ENCODE measurements at regions not wholly inside any gene's neighbourhood (a gene's known extent, or its start where the extent isn't known, plus 50 kb on each side); places are given as distances from the start of the nearest gene placed in this dataset.
"Not testable (repeated sequence)": the region's sequence is repeated elsewhere in the genome, so short reads cannot be mapped to it uniquely, and the experiment has no call there.

DNA sequence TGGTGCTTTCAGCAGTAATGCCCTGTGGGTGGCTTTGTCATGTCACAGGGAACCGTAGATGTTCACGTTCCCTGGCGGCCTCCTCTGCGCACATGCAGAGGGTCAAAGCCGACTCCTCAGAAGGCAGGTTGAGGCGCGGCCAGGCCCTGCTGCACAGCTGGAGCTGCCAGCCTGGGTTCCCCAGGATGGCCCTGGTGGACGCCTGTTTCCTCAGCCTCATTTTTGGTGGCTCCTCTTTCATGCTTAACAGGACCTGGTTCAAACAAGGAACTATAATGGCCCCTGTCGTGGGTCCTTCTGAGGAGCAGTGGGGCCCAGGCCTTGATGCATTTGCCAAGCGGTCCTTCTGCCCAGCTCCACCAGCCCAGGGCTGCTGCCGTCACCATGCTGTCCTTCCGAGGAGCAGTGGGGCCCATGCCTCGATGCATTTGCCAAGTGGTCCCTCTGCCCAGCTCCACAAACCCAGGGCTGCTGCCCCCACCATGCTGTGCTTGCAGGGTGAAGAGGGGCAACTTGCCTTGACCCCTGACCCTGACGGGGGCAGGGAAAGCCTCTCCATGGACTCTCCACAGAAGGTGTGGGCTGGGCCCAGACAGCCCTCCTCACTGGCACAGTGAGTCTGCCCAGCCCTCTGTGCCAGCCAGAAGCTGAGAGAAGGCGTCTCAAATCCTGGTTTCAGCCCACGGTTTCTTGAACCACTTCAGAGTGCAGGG is 338.2 kb downstream of the TCERG1L start:
- no peak for DNase-seq
- H3K4me1 ChIP-seq: peaks cover 0 to 25% (median 0%) of the 10 kb centered on the region in 3 donors
- TF ChIP-seq POLR2A (IDR thresholded peaks at IDR 0.05): no peak
- TF ChIP-seq, protein P1, sequence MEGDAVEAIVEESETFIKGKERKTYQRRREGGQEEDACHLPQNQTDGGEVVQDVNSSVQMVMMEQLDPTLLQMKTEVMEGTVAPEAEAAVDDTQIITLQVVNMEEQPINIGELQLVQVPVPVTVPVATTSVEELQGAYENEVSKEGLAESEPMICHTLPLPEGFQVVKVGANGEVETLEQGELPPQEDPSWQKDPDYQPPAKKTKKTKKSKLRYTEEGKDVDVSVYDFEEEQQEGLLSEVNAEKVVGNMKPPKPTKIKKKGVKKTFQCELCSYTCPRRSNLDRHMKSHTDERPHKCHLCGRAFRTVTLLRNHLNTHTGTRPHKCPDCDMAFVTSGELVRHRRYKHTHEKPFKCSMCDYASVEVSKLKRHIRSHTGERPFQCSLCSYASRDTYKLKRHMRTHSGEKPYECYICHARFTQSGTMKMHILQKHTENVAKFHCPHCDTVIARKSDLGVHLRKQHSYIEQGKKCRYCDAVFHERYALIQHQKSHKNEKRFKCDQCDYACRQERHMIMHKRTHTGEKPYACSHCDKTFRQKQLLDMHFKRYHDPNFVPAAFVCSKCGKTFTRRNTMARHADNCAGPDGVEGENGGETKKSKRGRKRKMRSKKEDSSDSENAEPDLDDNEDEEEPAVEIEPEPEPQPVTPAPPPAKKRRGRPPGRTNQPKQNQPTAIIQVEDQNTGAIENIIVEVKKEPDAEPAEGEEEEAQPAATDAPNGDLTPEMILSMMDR (IDR thresholded peaks at IDR 0.05): no peak
- no peak overlapping the region for H3K4me3 ChIP-seq
- H3K36me3 ChIP-seq: no peaks in the 10 kb centered on the region
- H3K27me3 ChIP-seq: peaks cover 0 to 20% (median 0%) of the 10 kb centered on the region in 4 donors
- intact Hi-C loops (cut with DNase I): no loop called here
- H3K27ac ChIP-seq: no peak overlapping the region
- WGBS, 2 donors: 63 to 91% methylated on average over 4 to 11 of the region's 16 CpGs
- H3K9me3 ChIP-seq: no peaks in the 10 kb centered on the region

DNA sequence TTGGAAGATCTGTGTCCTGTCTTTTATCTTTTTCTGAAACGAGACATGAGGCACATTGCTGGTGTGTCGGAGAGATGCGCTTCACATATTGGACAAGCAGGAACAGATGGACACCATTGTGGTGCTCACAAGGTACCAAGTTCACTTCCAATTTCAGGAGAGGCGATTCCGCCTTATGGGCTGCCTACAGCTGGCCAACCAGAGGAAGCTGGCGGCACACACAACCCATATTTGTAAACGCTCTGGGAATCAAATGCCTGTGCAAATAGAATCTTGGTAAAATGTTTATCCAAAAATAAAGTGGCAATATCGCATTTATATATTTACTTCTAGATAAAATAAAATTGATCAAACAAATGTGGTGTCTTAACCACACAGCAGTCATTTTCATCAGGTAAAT is 337.4 kb downstream of the TCERG1L start:
- no peak for TF ChIP-seq POLR2A (IDR thresholded peaks at IDR 0.05)
- TF ChIP-seq, protein P1 (IDR thresholded peaks at IDR 0.05): no peak
- DNase-seq: no peak
- Histone ChIP-seq H3K4me1 (peaks cover 0 to 18% (median 0%) of the 10 kb centered on the region in 3 donors), H3K27ac (no peak overlapping the region), H3K4me3 (no peak overlapping the region), H3K9me3 (no peaks in the 10 kb centered on the region), H3K36me3 (no peaks in the 10 kb centered on the region), H3K27me3 (peaks cover 0 to 20% (median 0%) of the 10 kb centered on the region in 4 donors)
- intact Hi-C loops (cut with DNase I): no loop called here
- WGBS, 2 donors: 80 to 86% methylated on average over 8 of the region's 8 CpGs

DNA sequence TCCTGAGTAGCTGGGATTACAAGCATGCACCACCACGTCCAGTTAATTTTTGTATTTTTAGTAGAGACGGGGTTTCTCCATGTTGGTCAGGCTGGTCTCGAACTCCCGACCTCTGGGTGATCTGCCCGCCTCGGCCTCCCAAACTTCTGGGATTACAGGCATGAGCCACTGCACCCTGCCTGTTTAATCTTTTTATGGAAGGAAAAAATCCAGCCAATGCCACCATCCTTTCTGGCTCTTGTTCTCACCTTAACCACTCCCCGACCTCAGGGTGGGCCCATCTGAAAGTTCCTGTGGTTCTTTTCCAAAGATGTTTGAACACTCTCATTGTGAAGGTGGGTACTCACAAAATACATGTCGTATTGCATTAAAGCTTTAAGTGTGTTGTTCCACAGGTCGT is 336.2 kb downstream of the TCERG1L start:
- peaks cover 0 to 12% (median 0%) of the 10 kb centered on the region in 4 donors for H3K27me3 ChIP-seq
- intact Hi-C loops (cut with DNase I); H3K4me3 ChIP-seq; H3K27ac ChIP-seq; H3K36me3 ChIP-seq; H3K9me3 ChIP-seq; H3K4me1 ChIP-seq; DNase-seq: not testable (repeated sequence)
- WGBS, 2 donors: 72 to 89% methylated on average over 4 to 9 of the region's 9 CpGs

DNA sequence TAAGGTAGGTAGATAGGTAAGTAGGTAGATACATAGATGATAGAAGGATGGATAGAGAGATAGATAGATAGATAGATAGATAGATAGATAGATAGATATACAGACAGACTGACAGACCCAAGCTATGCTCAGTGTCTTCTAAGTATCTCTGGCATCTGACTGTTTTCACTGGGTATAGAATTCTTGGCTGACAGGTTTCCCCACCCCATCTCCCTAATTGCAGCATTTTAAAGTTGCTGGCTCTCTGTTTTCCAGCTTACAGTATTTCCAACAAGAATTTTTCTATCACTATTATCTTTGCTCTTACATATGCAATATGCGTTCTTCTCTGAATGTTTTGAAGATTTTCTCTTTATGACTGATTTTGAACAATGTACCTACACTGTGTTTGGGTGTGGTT is 328.7 kb downstream of the TCERG1L start:
- H3K27me3 ChIP-seq: no peaks in the 10 kb centered on the region
- H3K36me3 ChIP-seq: no peaks in the 10 kb centered on the region
- no peak overlapping the region for H3K4me3 ChIP-seq
- WGBS, 2 donors: 90 to 95% methylated on average over 1 of the region's 1 CpG
- no peak for DNase-seq
- H3K27ac ChIP-seq: no peak overlapping the region
- H3K4me1 ChIP-seq: no peaks in the 10 kb centered on the region
- TF ChIP-seq, protein P1 (IDR thresholded peaks at IDR 0.05): no peak
- no peak for TF ChIP-seq POLR2A (IDR thresholded peaks at IDR 0.05)
- intact Hi-C loops (cut with DNase I): no loop called here
- no peaks in the 10 kb centered on the region for H3K9me3 ChIP-seq

DNA sequence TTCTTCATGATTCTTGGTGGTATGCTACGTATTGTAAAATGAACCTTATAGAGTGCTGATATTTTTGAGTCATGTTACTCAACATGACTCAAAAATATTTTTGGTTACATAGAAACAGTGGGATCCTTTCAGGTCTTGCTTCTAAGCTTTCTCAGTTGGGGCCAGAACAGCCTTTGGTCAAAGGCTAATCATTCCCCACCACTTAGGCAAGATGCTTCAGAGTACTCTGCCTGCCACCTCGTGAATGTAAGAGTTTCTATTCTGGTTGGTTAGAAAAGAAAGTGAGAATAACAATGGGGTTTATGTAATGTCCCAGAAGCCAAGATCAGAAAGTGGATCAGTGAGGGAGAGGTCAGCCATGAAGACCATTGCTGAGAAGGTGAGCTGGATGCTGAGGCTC is 327.8 kb downstream of the TCERG1L start:
- no peak for DNase-seq
- Histone ChIP-seq H3K4me1 (no peaks in the 10 kb centered on the region), H3K9me3 (no peaks in the 10 kb centered on the region), H3K36me3 (no peaks in the 10 kb centered on the region), H3K4me3 (no peak overlapping the region), H3K27me3 (no peaks in the 10 kb centered on the region), H3K27ac (no peak overlapping the region)
- 55 to 62% methylated on average over 2 of the region's 2 CpGs for WGBS, 2 donors
- intact Hi-C loops (cut with DNase I): no loop called here
- TF ChIP-seq, protein P1 (IDR thresholded peaks at IDR 0.05): no peak
- TF ChIP-seq POLR2A (IDR thresholded peaks at IDR 0.05): no peak

DNA sequence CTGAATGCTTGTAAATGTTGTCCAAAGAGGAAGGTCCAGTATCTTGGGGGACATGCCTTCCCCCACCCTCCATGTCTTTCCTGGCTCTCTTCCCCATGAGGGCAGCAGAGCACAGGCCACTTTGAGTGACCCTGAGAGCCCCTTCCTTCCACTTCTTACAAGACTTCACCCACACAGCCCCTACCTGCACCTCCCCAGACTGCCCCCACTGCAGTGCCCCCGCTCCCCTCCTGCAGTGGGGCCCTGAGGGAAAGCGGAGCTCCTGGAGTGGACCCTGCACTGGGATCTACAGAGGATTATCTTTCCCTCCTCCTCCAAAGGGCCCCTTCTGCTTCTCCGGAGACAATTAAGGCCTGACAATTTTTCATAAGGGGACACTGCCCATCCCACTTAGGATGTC is 326.8 kb downstream of the TCERG1L start:
- no peaks in the 10 kb centered on the region for H3K4me1 ChIP-seq
- H3K36me3 ChIP-seq: no peaks in the 10 kb centered on the region
- 70 to 86% methylated on average over 2 to 3 of the region's 3 CpGs for WGBS, 2 donors
- H3K4me3 ChIP-seq: no peak overlapping the region
- no peak for TF ChIP-seq POLR2A (IDR thresholded peaks at IDR 0.05)
- TF ChIP-seq, protein P1 (IDR thresholded peaks at IDR 0.05): no peak
- H3K9me3 ChIP-seq: no peaks in the 10 kb centered on the region
- no peak for DNase-seq
- peaks cover 0 to 3% (median 0%) of the 10 kb centered on the region in 4 donors for H3K27me3 ChIP-seq
- no peak overlapping the region for H3K27ac ChIP-seq
- intact Hi-C loops (cut with DNase I): no loop called here
